Stimulated activated CD4-positive, alpha-beta T cell treated with anti-CD3 and anti-CD28 coated beads, Interleukin-2, amount 100 ng/mL, for 48 hours (primary cell): ENCODE measurements at regions not wholly inside any gene's neighbourhood (a gene's known extent, or its start where the extent isn't known, plus 50 kb on each side); places are given as distances from the start of the nearest gene placed in this dataset.
"Not testable (repeated sequence)": the region's sequence is repeated elsewhere in the genome, so short reads cannot be mapped to it uniquely, and the experiment has no call there.

Experiments
- DNase-seq, 2 donors: peaks; one replicate each; pipeline ENCODE4 v3.0.0-alpha.2; 2020

- no peak for DNase-seq
These were observed 644.2 kb upstream of the GJE1 start for GRCh38 chr6:141488488-141488887.

GRCh38 chr6:141486942-141487341 lies 645.8 kb upstream of the GJE1 start:
- no peak for DNase-seq

GRCh38 chr6:141484711-141485110 lies 648.0 kb upstream of the GJE1 start:
- DNase-seq, result no peak

GRCh38 chr6:141483598-141484061 lies 649.1 kb upstream of the GJE1 start:
- DNase-seq, result peak in 1 of 2 donors; percentile 16

DNA sequence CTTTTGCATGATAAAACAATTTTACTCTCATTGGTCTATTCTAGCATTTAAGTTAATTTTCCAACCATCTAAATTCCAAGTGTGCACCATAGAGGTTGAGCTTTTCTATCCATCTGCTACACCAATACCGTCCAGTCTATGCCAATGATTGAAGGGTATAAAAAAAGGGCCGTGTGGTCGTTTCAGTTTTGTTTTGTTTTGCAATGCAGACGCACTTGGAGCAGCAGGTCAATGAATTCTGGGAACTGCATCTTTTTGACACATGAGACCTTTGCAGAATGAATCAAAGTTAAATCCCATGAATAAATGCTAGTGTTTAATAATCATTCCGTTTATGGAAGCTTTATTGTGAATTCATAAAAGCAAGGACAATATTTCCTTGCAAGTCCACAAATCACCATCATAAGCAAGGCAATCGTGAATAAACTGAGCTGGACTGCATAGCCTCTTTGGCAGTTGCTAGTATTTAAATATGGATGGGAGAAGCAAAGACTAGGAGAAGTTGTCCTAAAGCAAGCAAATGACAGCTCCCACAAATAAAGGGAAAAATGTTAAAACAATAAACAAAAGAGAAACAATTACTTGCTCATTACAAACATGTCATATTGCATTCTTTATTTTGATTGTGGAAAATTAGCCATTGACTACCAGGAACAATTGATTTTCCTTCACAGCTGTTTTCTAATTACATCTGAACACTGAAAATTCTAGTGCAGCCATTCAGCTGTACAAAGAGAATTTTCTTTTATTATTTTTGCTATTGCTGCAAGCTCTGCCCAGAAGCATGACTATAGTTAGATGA lies 649.7 kb upstream of the GJE1 start:
- no peak for DNase-seq

DNA sequence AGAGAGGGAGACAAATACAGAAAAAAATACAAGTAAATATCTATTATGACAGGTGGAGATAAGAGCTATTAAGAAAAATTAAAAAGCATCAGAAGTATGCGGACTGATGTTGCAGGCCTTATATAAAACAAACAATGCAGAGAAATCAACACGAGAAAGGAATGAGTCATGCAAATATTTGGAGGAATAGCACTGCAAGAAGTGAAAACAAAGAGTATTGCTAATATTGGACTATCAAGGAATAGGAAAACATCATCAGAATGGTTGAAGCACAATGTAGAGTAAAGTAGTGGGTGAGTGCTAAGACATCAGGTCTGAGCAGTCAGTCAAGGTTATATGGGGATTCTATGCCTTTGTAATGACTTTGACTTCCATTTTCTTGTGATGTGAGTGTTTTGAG lies 657.5 kb upstream of the GJE1 start:
- no peak for DNase-seq

GRCh38 chr6:141472162-141472928 lies 660.4 kb upstream of the GJE1 start:
- DNase-seq, result no peak

- no peak for DNase-seq
These were observed 661.9 kb upstream of the GJE1 start for GRCh38 chr6:141470810-141471209.

DNA sequence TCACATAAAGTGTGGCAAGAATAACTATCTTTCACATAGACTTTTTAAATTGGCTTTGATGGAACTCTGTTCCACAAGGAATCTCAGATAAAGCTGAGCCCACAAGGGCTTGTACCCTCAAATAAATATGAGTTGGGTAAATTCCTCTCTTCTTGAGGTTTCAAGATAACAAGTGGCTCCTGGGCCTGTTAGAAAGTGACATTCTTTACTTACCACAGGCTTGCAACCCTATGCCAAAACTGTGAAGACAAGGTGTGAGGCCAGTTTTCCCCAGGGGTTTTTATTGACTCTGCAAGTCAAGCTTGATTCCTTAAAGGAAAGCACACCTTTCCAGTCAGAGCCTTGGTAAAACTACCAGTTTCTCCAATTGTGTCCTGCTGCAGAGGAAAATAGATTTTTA lies 664.8 kb upstream of the GJE1 start:
- no peak for DNase-seq

DNA sequence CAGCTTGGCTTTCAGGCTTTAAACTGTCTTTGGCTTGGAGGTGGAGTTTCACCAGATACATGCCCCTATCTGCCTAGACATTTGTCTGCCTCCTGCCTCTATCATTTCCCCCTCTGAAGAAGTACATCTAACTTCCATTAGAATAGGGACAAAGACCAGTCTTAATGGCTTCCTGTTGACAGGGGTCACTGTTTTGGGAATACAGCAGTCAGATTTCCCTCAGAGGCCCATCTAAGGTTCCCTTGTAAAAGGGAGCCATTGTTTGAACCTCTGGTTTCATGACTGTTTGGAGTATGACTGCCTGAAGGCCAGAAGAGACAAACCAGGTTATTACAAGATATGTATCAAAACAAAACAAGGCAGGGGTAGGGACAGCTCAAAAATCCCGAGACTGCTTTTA lies 665.7 kb upstream of the GJE1 start:
- no peak for DNase-seq

- DNase-seq, result no peak
These were observed 667.8 kb upstream of the GJE1 start for GRCh38 chr6:141464896-141465295.

DNA sequence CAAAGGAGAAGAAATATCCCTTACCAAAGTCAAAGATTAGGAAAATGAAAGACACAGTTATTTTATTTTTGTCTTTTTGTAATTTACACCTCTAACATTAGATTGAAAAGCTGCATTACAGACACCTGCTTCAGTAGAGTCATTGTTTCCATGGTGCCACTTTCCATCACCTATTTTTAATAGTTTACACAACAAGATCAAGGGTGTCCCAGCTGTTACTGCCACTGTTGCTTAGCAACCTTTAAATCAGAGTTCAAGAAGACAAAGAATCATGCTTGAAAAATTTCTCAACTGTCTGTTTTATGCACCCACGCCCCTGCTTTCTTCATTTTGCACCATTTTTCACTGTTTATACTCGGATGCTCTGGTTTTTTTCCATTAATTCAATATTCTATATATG lies 668.2 kb upstream of the GJE1 start:
- no peak for DNase-seq

- no peak for DNase-seq
These were observed 669.3 kb upstream of the GJE1 start for GRCh38 chr6:141463237-141463977.

DNA sequence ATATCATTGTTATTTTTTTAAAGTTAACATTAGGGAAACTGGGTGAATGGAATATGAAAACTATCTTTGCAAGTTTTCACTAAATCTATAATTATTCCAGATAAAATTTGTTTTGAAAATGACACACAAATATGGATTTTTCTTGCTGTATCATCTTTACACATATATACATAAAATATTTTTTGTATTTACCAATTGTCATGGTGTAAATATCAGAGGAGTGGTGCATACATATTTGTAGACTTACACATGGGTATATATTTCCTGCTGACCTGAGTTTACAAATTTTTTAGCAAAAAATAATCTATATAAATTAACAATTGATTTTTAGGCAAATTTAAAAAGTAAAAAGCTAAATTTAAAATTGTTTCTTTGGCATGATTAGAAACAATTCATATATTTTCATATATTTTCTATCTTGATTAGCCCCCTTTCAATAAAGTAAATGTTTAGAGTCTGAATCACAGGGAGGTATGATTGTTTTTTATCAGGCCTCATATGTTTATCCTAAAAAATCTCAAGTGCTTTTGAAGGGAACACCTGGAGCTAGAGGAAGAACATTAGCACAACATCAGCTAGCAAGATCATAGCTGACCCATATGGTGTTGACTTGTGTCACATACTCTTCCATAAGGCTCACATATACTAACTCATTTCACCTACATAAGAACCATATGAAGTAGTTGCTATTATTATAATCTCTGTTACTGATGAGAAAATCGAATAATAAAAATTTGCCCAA lies 671.8 kb upstream of the GJE1 start:
- DNase-seq, result no peak

DNA sequence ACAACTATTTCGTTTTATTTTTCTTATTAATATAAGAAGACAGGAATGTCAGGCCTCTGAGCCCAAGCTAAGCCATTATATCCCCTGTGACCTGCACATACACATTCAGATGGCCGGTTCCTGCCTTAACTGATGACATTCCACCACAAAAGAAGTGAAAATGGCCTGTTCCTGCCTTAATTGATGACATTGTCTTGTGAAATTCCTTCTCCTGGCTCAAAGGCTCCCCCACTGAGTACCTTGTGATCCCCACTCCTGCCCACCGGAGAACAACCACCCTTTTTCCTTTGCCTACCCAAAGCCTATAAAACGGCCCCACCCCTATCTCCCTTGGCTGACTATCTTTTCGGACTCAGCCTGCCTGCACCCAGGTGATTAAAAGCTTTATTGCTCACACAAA lies 672.5 kb upstream of the GJE1 start:
- DNase-seq, result not testable (repeated sequence)

DNA sequence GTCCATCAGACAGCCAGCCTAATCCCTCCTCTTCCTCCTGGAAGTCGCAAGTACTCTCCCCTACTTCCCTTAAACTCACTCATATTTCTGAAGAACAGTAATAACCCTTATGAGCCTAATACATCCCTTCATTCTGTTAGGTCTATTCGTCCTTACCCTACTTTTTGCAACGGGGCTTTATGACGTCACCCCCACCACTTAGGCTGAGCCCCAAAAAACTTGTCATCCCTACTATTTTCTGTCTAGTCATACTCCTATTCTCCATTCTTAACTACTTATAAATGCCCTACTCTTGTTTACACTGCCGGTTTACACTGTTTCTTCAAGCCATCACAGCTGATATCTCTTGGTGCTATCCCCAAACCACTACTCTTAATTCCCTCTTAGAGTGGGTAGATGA lies 674.7 kb upstream of the GJE1 start:
- DNase-seq, result not testable (repeated sequence)

DNA sequence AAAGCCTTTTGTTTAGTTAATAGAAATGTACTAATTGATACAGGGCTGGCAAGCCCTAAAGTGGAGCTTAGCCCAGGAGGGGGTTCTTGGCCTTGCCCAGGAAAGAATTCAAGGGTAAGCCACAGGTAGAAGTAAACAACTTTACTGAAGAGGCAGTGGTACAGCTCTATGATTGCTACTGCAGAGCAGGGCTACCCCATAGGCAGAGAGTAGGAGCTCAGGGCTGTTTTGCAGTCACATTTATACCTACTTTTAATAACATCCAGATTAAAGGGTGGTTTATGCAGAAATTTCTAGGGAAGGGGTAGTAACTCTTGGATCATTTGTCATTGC lies 680.4 kb upstream of the GJE1 start:
- no peak for DNase-seq

DNA sequence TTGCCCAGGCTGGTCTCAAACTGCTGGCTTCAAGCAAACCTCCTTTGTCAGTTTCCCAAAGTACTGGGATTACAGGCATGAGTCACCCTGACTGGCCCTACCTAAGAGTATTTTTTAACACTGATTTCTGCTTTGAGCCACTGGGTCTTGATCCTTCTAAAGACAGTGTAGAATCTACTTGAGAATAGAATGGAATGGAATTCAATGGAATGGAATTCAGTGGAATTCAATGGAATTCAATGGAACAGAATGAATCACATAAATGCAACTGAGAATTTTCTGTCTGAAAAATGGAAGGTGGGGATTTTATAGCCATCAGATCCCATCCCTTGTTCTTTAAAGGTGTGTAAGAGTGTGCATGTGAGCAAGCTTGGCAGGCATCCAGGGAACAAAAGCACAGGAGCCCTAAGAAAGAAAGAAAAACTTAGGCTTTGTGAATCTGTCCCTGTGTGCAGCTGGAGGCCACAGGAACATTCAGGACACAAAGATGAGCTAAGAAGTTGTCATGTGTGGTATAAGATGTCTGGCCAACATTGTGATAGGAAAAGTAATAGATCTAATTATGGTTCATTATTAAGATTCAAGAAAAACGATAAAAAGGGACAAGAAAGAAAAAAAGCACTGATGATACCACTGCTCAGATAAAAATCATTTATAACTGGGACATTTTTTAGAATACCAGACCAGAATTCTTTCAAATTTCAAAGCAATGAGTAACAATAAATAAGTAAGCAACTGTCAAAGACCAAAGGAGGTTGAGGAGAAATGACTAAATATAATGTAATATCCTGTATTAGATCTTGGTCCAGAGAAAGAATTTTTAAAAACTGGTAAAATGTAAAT lies 681.0 kb upstream of the GJE1 start:
- no peak for DNase-seq

- DNase-seq, result no peak
These were observed 681.6 kb upstream of the GJE1 start for GRCh38 chr6:141451181-141451510.

DNA sequence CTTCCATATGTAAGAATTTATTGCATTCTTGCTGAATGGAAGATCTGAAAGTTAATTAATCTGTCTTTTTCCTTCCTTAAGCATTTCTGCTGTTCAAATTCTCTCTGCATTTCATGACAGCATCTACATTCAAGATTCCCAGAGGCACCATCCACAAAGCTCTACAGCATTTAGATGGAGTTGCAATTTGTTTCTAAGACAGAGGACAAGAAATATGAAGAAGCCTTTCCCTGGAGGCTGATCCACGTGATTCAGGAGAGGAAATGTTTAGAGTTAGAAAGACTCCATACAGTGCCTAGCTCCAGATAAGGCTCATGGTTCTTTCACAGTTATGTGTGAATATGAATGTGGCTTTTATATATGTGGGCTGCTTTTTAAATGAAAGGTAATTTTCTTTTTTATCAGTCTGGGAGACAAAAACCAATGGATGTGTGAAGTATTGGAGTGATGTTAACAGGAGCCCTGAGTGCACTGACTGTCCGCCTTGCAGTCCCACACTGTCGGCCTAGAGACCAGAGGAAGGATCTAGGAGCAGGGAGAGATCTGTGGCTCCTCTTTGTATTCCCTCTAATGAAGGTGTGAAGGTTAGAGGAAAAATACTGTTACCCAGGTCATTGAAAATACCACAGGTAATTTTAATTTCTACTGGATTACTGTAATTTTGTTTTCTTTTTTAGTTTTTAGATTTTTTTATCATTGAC lies 686.6 kb upstream of the GJE1 start:
- no peak for DNase-seq

DNA sequence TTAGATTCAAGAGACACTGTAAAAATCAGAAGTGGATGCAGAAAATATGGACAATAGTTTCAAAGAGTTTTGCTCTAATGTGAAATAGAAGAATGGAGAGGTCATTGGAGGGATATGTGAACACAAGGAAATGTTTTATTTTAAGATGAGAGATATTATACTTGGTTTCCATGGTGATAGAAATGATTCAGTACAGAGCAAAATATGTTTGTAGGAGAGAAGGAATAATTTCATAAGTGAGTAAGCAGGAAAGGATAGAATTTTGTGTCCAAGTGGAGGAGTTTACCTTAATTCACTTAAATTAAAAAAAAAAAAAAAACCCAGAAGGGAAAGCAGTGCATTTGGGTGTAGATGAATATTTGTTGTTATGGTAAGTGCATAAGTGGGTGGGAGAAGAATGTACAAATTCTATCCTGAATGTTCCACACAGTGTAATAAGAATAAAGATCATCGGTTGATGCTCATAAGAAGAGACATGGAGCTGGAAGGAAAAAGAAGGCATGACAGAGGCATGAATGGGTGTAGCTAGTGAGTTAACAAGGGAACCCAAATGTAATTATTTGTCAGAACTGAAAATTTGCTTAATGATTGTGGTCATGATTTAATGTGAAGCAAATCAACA lies 688.9 kb upstream of the GJE1 start:
- DNase-seq, result no peak
